NB4 (cell line): ENCODE measurements at regions not wholly inside any gene's neighbourhood (a gene's known extent, or its start where the extent isn't known, plus 50 kb on each side); places are given as distances from the start of the nearest gene placed in this dataset.

ENCODE experiments used
- DNase-seq: peaks from one replicate; pipeline ENCODE4 v3.0.0; 2010; ENCODE audit warnings: low read depth
- H3K4me3 ChIP-seq: one replicate; pipeline ENCODE4 v1.5.1; 2011; ENCODE audit warnings: mild to moderate bottlenecking, low read depth, low read length, moderate library complexity
- MYC ChIP-seq: IDR thresholded peaks from 2 replicates; pipeline ENCODE4 v1.6.1; 2011; ENCODE audit warnings: low read depth, low read length
- POLR2A ChIP-seq: IDR thresholded peaks from 2 replicates; pipeline ENCODE4 v1.6.1; 2011; ENCODE audit warnings: mild to moderate bottlenecking; ENCODE audit not compliant: insufficient read length; ENCODE audit errors: extremely low read depth
- TF ChIP-seq, protein P1 (sequence below): IDR thresholded peaks from 2 replicates; pipeline ENCODE4 v1.6.1; 2011; ENCODE audit warnings: low read depth, low read length
- TF ChIP-seq, protein P2 (sequence below): IDR thresholded peaks from one replicate; pipeline ENCODE4 v1.5.1; 2012; ENCODE audit warnings: low read depth, low read length

DNA sequence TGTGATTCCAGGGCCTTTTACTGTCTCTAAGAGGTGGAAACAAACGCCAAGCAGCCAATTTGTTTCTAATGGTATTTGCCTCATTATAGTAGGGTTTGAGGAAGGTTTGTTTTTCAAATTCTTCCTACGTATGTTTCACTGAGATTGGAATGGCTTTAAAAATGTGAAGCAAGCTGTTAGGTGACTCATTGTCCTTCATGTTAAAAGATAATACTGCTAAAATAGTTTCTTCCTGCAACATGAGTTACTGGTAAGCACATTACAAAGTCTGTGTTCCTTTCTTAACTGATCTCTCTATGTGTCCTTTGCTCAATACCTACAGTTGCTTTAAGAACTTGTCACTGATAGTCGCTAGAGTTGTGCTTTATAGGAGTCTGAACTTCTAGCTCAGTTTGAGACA, 1183.9 kb downstream of the RPA4 start:
- H3K4me3 ChIP-seq = no peak overlapping the region
- DNase-seq = no peak
- TF ChIP-seq POLR2A (no peak), MYC (no peak)
- TF ChIP-seq, protein P1, sequence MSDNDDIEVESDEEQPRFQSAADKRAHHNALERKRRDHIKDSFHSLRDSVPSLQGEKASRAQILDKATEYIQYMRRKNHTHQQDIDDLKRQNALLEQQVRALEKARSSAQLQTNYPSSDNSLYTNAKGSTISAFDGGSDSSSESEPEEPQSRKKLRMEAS = no peak
- TF ChIP-seq, protein P2, sequence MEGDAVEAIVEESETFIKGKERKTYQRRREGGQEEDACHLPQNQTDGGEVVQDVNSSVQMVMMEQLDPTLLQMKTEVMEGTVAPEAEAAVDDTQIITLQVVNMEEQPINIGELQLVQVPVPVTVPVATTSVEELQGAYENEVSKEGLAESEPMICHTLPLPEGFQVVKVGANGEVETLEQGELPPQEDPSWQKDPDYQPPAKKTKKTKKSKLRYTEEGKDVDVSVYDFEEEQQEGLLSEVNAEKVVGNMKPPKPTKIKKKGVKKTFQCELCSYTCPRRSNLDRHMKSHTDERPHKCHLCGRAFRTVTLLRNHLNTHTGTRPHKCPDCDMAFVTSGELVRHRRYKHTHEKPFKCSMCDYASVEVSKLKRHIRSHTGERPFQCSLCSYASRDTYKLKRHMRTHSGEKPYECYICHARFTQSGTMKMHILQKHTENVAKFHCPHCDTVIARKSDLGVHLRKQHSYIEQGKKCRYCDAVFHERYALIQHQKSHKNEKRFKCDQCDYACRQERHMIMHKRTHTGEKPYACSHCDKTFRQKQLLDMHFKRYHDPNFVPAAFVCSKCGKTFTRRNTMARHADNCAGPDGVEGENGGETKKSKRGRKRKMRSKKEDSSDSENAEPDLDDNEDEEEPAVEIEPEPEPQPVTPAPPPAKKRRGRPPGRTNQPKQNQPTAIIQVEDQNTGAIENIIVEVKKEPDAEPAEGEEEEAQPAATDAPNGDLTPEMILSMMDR = no peak

DNA sequence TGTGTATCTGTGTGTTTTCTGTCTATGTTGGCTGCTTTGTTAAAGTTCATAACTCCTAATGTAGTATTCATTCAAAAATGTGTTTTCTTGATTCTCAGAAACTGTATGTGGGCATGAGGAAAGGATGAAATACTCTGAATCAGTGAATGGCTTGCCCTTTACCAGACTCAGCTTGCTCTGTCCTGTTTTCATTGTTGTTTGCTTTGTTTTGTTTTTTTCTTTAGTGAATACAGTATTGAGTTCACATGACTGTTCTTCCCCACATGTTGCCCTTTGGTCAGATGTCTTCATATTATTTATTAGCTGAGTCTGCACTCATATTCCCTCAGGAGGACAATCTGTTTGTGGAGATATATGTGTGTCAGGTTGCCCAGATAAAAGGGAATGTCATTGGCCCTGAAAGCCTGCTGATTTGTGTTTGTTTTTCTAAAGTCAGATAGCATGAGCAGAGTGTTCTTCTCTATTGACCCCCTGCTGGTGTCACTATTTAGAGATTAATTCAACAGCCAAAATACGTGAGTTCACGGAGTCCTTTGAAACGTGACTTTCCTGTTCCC, 1184.4 kb downstream of the RPA4 start:
- no peak for DNase-seq
- H3K4me3 ChIP-seq = no peak overlapping the region
- no peak for TF ChIP-seq MYC
- TF ChIP-seq, protein P2 = no peak
- TF ChIP-seq, protein P1 = no peak
- TF ChIP-seq POLR2A = no peak

DNA sequence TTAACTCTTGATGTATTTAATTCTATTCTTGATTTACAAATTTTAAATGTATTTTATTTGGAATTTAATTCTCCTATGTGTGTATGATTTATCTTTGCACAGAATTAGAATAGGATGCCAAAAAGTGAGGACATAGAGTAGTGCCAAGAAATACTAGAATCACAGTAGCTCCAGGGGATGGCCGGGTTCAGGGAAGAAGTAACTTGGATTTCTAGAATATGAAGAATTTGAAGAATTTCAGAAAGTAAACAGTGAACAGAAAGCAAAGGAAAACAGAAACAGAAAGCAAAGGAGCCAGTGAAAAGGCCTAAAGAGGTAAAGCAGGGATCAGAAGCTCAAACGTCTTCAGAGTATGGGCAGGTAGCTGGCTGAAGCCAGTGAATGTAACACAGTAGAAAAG, 1187.6 kb downstream of the RPA4 start:
- DNase-seq = no peak
- TF ChIP-seq, protein P1 = no peak
- no peak overlapping the region for H3K4me3 ChIP-seq

DNA sequence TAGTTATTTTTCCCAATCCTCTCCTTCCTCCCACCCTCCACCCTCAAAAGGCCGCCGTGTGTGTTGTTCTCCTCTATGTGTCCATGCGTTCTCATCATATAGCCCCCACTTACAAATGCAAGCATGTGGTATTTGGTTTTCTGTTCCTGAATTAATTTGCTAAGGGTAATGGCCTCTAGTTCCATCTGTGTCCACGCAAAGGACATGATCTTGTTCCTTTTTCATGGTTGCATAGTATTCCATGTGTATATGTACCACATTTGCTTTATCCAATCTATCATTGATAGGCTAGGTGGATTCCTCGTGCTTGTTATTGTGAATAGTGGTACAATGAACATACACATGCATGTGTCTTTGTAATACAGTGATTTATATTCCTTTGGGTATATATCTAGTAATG, 1193.7 kb downstream of the RPA4 start:
- TF ChIP-seq MYC = no peak
- TF ChIP-seq, protein P1 = no peak
- TF ChIP-seq, protein P2 = no peak
- no peak for TF ChIP-seq POLR2A
- DNase-seq = no peak
- H3K4me3 ChIP-seq = no peak overlapping the region

DNA sequence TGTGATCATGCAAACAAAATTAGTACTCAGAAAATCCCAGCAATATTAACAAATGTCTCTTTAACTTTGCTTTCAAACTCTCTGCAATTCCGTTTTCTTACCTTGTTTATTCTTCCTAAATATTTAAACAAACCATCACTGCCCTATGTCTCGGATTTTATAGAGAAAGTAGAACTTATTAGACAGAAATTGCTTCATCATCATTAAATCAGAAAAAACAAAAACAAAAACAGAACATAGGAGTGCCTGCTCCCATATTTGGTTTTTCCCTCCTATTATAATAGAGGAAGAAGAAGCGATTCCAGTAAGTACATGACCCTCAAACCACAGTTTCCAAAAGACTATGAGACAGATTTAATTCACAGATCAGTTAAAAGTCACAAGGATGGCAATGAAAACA, 1228.0 kb downstream of the RPA4 start:
- TF ChIP-seq MYC (no peak), POLR2A (no peak)
- TF ChIP-seq, protein P2 = no peak
- no peak for DNase-seq
- H3K4me3 ChIP-seq = no peak overlapping the region

DNA sequence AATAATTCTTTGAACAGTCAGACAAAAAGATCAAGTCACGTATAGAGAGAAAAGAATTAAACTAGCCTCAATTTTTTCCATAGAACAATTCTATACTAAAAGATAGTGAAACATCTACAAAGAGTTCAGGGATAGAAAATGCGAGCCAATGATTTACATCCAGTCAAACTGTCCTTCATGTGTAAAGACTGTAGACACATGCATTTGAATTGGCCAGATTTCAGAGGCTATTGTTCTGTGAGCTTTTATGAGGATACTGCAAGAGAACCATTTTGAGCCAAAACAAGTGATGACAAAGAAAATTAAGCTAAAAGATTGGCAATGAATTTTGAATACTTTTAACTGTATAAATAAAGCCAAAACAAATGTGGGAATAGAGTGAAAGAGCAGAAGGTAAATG, 1230.3 kb downstream of the RPA4 start:
- H3K4me3 ChIP-seq = no peak overlapping the region
- no peak for TF ChIP-seq MYC
- TF ChIP-seq, protein P2 = no peak
- TF ChIP-seq, protein P1 = no peak
- no peak for TF ChIP-seq POLR2A
- DNase-seq = no peak
